GM21360 (cell line): ENCODE measurements at regions not wholly inside any gene's neighbourhood (a gene's known extent, or its start where the extent isn't known, plus 50 kb on each side); places are given as distances from the start of the nearest gene placed in this dataset.
"Not testable (repeated sequence)": the region's sequence is repeated elsewhere in the genome, so short reads cannot be mapped to it uniquely, and the experiment has no call there.

Experiments used
- ATAC-seq: cut with Tn5 transposase; IDR thresholded peaks from one replicate; pipeline ENCODE4 v1.9.1; 2021; ENCODE audit warnings: mild to moderate bottlenecking, moderate library complexity; ENCODE audit not compliant: unreplicated experiment

DNA sequence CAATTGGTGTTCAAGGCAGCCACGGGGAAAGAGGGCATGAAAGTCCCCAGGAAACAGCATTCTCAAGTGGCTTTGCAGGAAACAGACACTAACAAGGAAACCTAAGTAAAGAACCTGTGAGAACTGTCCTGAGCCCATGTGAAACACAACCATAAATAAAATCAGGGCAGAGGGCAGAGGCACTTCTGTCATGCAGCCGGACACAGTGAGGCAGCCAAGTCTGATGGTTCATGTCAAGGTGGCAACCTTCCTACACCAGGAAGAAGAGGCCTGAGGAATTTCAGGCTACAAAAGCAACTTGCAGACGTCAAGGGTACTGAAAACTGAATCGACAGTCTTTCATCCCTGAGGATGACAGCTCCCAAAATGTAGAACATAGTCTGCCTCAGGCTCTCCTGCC lies 458.2 kb upstream of the NPVF start:
- ATAC-seq, result no peak

DNA sequence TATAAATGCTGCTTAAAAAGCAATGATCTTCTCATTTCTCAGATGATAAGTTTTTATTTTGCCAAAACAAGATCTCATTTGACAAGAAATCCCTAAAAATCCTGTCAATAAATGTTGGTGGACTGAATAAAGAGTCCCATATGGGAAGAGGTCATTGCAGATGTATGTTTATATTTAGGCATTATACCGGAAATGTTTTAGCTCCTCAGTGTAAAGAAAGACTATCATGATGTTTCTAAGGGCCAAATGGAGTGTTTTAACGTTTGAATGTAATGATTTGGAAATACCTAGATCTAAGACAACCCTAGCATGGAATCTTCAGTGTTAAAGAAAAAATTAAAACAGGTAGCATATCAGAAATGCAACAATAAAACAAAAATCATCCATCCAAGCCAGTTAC lies 457.8 kb upstream of the NFE2L3 start:
- no peak for ATAC-seq

DNA sequence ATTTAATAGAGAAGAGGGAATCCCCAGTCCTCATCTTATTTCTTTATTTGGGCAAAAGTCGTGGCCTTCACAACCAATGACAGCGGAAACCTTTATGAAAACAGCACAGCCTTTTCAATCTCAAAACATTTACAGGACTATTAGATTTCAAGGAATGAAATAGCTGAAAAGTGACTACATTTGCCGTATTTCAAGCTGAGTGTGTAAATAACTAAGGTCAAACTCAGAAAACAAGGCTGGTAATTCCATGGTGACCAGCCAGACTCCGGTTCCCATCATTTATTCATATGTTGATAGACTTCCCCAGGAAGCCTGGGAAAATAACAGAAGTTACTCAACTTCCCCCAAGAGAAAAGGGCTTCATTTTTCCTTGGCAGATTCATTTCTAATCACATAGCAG lies 457.3 kb upstream of the NFE2L3 start:
- ATAC-seq, result no peak

DNA sequence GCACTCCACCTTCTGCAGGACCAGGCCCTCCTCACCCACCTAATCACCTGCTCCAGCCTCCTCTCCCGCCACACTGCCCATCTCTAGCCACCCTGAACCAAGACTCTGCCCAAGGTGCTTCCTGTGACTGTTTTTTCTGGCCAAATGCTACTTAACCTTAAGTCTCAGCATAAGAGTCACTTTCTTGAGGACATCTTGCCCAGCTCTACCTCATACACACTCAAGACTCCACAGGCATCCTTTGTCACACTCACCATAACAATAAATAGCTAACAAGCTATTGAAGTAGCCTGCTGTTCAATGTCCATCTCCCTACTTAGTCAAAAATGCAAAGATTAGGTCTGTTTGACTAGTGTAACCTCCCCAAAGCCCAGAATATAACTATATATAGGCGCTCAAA lies 455.4 kb upstream of the NFE2L3 start:
- no peak for ATAC-seq

DNA sequence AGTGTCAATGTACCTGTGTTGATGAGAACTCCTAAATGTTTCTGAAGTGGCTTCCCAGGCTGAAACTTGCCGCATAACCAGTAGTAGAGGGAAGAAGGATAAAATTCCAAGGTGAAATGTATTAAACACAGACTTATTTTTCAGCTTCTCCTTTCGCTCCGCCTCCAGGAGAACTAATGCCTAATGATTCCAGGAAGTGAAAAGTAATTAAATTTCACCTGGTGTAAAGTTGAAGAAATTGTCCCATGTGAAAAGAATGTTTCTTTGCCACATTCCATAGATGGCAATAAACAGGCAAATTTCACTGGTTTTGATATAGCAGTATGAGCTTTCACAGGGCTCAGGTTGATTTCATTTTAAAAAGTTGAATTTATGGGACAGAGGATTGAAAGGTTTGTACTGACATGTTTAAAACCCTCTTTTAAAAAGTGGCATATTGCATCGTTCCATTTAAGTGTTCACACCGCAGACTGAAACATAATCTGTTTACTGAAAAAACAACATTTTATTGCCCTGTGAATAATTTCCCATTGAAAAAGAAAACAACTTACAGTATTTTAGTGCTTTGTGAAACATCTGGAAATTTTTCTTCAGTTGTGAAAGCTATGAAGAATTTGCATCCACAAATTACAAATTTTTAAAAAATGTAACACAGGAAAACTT lies 453.4 kb upstream of the NFE2L3 start:
- no peak for ATAC-seq

DNA sequence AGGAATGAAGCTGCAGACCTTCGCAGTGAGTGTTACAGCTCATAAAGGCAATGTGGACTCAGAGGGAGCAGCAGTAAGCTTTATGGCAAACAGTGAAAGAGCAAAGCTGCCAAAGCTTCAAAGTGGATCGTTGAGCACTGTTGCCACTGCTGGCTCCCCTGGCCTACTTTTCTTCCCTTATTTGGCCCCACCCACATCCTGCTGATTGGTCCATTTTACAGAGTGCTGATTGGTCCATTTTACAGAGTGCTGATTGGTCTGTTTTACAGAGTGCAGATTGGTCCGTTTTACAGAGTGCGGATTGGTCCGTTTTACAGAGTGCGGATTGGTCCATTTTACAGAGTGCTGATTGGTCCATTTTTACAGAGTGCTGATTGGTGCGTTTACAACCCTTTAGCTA lies 451.9 kb upstream of the NFE2L3 start:
- ATAC-seq, result not testable (repeated sequence)

DNA sequence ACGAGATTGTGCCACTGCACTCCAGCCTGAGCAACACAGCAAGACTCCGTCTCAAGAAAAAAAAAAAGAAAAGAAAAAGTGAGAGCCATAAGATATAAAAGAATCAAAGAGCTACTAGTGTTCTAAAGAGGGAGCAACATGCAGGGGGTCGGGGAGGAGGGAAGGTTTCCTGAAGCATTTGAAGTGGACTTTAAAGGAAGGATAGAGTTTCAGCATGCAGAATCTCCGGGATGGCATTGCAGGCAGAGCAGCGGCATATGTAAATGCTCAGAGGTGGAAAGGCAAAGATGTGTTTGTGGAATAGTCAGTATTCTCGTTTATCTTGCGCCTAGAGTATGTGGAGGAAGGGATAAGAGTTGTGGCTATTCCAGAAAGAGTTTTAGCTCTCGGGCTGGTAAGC lies 447.6 kb upstream of the NFE2L3 start:
- no peak for ATAC-seq

DNA sequence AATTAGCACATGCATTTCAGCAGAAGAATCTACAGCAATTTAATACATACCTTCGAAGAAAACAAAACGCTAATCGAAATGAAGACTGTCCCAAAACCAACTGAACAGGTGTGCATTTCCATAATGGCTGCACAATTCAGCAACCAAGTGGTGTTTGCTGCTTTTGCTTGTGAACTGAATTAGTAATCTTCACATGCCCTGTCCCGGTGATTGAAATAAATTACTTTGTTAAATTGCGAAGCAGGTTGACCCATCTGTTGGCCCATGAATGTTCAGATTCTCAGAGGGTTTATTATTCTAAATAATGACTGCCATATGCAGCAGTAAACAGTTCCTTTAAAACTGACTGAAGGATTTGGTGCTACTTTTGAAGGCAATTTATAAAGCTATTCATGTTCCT lies 445.2 kb upstream of the NFE2L3 start:
- no peak for ATAC-seq

DNA sequence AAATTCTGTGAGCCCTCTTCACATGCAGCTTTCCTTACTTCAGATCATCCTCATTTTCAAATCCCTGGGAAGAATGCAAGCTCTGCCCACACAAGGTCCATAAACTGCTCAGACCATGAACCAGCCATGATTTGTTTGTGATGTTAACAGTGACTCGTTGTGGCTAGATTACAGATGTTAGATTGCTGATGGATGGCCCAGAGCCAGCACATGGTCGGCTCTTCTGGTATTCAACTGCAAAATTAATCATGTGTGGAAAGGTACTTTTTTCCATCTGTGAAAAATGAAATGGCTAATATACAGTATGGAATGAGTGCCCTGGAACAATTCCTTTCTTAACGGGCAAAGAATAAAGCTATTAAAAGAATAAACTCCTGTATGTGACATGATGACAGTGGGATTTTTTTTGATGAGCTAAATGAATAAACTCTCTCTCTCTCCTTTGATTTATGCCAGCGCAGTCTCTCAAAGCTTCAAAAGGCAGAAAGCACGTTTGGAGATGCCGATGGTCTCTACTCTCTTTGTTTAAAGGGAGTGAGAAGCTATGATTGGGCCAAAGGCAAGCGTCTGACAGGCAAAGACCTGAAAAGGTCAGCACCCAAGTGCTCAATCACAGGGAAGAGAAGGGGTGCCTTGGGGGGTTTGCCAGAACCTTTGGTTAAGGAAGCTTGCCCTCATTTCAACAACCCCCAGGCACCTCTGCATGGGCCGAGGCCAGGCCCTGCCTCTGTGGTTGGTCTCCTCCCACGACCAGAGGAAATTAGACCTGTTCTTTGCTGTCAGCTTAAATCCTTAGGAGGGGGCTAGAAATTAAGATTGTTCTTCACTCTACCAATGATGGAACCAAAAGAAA lies 444.0 kb upstream of the NFE2L3 start:
- no peak for ATAC-seq

DNA sequence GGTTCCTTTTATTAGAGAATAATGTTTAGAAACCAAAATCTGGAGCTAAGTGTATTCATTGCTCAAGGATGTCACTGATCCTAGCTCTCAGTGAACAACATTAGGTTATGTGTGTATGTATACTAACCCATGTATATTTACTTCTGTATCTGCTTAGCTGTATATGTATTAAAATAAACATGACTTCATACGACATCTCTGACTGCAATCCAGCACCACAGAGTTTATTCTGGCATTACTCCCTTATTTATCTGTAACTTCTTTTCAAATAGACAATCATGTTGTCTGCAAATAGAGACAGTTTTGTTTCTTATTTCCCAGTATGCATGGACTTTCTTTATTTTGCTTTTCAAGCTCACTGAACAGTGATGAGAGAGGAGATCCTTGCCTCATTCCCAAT lies 441.0 kb upstream of the NFE2L3 start:
- ATAC-seq, result no peak

DNA sequence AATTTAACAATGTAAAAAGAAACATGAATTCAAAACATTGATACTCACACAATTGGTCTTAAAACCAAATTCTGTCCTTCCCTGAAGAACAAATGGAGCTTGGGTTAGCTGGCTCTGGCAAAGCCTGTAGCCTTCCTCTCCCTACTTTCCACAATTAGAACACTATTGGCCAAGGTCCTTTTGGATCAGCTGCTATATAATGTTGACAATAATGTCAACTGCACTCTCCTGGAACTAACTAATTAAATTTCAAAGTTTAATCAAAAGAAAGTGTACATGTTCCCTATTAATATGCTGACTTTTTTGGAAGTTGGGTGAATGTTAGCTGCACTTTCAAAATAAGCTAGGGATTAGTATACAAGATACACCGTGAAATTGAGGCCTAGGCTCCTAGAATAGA lies 440.1 kb upstream of the NFE2L3 start:
- no peak for ATAC-seq

DNA sequence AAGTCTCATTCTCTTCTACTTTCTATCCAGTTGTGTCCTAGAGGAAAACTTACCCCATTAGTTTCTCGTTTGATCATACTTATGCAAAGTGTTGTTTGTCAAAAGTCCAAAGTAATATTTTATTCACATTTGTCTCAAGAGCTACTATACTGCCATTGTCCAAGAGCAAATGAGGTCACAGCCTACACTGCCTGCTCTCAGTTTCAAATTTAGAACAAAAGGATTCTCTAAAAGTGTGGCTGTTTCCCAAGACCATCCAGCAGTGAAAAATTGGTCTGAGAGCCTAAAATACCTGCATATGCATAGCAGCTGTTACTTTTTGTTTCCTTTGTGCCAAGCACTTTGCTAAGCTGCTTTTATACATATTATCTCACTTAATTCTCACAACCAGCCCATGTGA lies 439.5 kb upstream of the NFE2L3 start:
- ATAC-seq, result no peak

DNA sequence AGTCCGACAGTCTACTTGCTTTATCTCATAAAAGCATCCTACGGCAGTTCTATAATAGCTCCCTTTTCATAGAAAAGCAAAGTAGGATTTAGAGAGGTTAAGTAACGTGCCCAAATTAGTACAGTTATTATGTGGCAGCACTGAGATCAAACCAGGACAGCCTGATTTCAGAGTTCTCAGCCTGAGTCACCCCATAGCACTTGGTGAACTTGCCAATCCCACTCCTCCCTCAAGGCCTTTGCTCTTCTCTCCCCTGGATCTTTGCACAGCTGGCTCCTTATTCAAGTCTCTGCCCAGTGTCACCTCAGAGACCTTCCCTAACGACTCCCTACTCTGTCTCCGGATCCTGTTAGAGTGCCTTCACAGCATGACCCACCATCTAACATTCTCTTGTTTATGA lies 438.0 kb upstream of the NFE2L3 start:
- no peak for ATAC-seq

DNA sequence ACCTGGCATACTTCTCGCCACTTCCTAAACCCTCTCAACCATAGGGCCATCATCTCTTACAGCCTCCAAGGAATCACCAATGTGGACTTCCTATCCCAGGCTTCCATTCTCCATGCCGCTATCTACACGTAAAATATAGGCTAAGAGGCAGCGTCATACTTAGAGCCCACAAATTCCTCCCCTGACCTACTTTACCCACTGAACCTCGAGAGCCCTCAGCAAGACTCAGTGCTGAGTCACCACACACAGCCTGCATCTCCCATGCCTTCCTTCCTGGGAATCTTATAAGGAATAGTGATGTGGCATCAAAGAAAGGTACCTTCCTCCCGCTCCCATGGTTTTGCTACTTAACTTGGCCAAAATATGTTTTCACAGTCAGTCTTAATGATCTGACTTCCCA lies 435.6 kb upstream of the NFE2L3 start:
- ATAC-seq, result no peak

DNA sequence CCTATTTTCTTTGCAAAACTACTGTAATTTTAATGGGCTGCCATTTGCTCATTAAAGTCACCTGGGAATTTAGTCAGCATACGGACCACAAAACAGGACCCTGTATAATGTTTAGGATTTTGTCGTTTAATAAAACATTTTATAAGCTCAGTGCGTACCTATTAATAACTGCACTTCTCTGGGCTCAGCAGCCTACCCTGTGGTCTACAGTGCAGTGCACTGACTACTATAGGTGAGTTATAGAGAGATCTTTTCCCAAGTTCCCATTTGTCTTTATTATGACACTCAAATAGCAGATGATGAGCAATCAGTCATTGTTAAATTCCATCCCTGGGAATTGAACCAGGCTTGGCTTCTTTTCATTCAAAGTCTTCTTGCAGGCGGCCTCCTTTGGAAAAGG lies 433.4 kb upstream of the NFE2L3 start:
- no peak for ATAC-seq

DNA sequence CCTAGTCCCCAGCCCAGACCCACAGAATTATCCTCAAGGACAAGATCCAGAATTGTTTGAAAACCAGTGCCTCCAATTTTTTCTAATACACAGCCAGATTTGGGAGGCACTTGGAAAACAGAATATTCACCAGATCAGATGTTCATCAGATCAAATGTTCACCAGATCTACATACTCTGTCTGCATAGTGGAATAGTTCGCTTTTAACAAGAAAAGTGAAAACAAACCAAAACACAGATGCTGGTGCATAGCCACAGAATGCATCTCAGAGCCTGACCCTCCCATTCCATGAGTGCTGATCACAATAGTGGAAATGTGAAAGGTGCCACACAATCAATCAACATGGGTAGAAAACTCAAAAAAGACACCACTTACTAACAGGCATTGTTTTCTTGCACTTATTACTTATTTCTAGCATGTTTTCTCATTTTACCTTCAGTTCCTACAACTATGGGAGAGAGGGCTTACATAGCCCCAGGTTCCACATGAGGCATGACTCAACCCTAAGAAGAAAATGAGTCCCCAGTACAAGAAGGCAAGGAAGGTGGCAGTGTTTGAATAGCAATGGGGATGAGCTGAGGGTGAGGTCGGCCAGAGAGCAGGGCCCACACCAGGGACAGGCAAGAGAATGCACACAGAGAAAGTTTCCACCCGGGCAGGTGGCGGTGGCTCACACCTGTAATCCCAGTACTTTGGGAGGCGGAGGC lies 432.7 kb upstream of the NFE2L3 start:
- no peak for ATAC-seq

DNA sequence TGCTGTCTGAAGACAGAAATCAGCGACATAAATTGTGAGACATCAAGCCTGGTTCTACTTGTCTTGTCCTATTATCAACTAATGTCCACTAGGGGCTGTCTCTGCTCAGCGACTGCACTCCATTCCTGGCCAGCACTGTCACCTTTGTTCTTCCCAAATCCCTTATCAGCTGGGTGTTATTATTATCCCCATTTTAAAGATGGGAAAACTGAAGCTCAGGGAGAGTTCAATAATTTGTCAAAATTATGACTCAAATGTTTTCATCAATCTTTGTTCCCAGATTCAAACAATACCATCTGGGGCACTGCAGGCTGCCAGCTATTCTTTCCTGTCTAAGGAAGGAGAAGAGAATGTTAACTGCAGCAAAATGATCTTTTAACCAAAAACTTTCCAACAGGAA lies 431.6 kb upstream of the NFE2L3 start:
- no peak for ATAC-seq

DNA sequence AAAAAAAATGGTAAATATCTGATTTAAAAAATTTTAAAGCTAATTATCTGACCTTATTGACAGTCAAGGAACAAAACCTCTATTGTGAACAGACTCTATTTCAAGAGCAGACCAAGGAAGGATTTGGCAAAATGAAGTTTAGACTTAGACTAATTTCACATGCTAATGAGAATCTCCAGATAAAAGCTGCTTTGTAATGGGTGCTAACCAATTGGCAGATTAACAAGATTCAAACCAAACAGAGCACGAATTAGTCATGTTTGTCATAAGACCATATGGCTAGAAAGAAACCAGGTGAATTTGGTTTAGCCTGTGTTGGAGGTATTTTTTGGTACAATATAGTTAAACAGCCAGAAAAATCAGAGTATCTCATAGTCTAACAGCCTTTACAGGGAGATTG lies 429.1 kb upstream of the NFE2L3 start:
- ATAC-seq, result no peak

DNA sequence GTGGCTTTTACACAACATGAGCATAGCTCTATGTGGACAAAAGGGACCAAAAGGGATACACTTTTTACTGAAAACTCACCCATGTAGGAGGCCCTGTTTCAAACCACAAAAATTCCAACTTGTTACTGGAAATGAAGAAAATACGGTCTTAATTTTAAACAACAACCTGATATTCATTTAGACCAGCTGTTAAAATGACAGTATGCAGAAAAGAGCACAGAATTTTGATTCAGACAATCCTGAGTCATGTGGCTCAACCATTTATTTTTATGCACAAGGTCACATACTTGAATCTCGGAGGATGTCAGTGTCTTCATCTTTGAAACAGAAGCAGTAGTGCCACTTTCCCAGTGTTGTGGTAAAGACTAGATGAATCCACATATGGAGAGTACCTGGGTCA lies 426.5 kb upstream of the NFE2L3 start:
- no peak for ATAC-seq

DNA sequence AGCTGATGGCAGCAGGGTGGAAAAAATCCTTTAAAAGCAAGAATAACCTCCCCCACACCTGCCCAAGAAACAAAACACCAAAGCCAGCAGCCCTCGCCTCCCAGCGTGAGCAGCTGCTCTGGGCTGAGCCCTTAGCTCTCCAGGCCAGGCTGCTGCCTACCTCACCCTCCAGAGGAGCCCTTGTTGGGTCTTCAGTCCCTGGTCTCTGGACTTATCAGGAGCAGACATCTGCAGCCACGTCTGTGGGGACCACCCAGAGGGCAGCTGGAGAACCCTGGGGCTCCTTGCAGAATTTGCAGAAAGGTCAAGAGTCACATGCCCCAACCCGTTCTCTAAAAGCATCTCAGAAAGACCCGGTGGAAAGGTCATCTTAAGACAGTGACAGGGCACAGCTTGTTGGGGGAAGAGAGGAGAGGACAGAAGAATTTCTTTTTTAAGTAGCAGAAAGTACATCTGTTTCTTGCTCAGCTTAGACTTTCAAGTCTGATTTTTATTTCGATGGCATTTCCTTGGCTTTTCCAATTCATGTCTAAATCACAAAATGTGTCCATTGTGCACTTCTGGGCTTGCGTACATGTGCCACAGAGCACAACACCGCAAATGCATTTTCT lies 425.7 kb upstream of the NFE2L3 start:
- no peak for ATAC-seq

DNA sequence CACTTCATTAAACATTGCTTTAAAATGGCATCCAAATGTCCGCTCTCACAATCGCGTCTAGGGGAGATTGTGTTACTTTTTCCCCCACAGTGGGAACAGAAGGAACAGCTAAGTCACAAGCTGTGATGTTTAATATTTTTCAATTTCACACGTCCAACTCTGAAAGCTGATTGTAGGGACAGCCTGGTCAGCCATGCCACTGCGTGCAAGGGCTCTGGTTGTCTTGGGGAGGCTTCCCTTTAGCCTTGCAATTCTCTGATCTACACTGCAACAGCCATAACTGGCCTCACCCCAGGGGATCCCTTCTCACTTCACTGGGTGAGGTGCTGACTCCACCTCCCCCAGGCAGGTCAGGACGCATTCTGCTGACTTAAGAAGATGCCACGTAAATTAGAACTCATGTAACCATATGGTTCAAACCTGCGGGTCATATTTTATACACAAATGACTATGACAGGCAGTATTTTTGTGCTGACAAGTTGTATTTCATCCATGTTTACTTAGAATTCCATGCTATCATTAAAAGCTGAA lies 425.2 kb upstream of the NFE2L3 start:
- no peak for ATAC-seq
